Esophagus mucosa (tissue), 1 donor: ENCODE measurements at regions not wholly inside any gene's neighbourhood (a gene's known extent, or its start where the extent isn't known, plus 50 kb on each side); places are given as distances from the start of the nearest gene placed in this dataset.

Experiments used
- ATAC-seq: fragments of 200-7000 bp; cut with Tn5 transposase; one replicate; pipeline ENCODE4 v1.9.1; 2020
- donor health status: DM: yes; HTN: yes; CAD: no.

- no peak for ATAC-seq
Observed at GRCh38 chr11:121898903-121899302, 217.1 kb downstream of the BLID start.

- ATAC-seq = no peak
Observed at GRCh38 chr11:121895919-121896318, 220.1 kb downstream of the BLID start.

GRCh38 chr11:121894581-121894980, 221.4 kb downstream of the BLID start:
- ATAC-seq = no peak

GRCh38 chr11:121892863-121893262, 223.2 kb downstream of the BLID start:
- ATAC-seq = no peak

- no peak for ATAC-seq
Observed at GRCh38 chr11:121892131-121892681, 223.8 kb downstream of the BLID start.

GRCh38 chr11:121890946-121891515, 225.0 kb downstream of the BLID start:
- ATAC-seq = no peak

GRCh38 chr11:121890377-121890776, 225.6 kb downstream of the BLID start:
- no peak for ATAC-seq

- peak; percentile 70 for ATAC-seq
Observed at GRCh38 chr11:121889931-121890330, 226.1 kb downstream of the BLID start.

GRCh38 chr11:121889186-121889585, 226.8 kb downstream of the BLID start:
- ATAC-seq = no peak

- no peak for ATAC-seq
Observed at GRCh38 chr11:121887976-121888557, 227.9 kb downstream of the BLID start.

- ATAC-seq = no peak
Observed at GRCh38 chr11:121887569-121887968, 228.4 kb downstream of the BLID start.

- ATAC-seq = no peak
Observed at GRCh38 chr11:121886996-121887395, 229.0 kb downstream of the BLID start.

- ATAC-seq = no peak
Observed at GRCh38 chr11:121886005-121886734, 229.8 kb downstream of the BLID start.

GRCh38 chr11:121884626-121885025, 231.4 kb downstream of the BLID start:
- no peak for ATAC-seq

GRCh38 chr11:121881806-121882205, 234.2 kb downstream of the BLID start:
- no peak for ATAC-seq

- ATAC-seq = no peak
Observed at GRCh38 chr11:121877152-121877551, 238.9 kb downstream of the BLID start.

GRCh38 chr11:121873766-121874165, 242.2 kb downstream of the BLID start:
- ATAC-seq = no peak

GRCh38 chr11:121872356-121872755, 243.7 kb downstream of the BLID start:
- ATAC-seq = no peak

- no peak for ATAC-seq
Observed at GRCh38 chr11:121870206-121871045, 245.6 kb downstream of the BLID start.

GRCh38 chr11:121869478-121869877, 246.5 kb downstream of the BLID start:
- no peak for ATAC-seq

- ATAC-seq = no peak
Observed at GRCh38 chr11:121866754-121867153, 249.3 kb downstream of the BLID start.

- no peak for ATAC-seq
Observed at GRCh38 chr11:121864660-121865059, 251.4 kb downstream of the BLID start.

GRCh38 chr11:121863126-121863525, 252.9 kb downstream of the BLID start:
- no peak for ATAC-seq
